DND-41 (cell line): ENCODE measurements at regions not wholly inside any gene's neighbourhood (a gene's known extent, or its start where the extent isn't known, plus 50 kb on each side); places are given as distances from the start of the nearest gene placed in this dataset.

ENCODE experiments used
- ATAC-seq: fragments of 200-7000 bp; cut with Tn5 transposase; 3 replicates; pipeline ENCODE4 v1.9.1; 2021; ENCODE audit warnings: low read depth; ENCODE audit not compliant: insufficient read depth
- DNase-seq: peaks from one replicate; pipeline ENCODE4 v3.0.0-alpha.2; 2020
- H2AFZ ChIP-seq: 2 replicates; pipeline ENCODE4 v1.6.0; 2012; ENCODE audit warnings: low read depth, low read length
- H3K27ac ChIP-seq: 2 replicates; pipeline ENCODE4 v1.5.1; 2012; ENCODE audit warnings: low read length, inconsistent platforms
- H3K27me3 ChIP-seq: fragments of 200-600 bp; sonication (generic); 2 replicates; pipeline ENCODE4 v1.6.0; 2012; ENCODE audit warnings: low read length, mild to moderate bottlenecking, inconsistent platforms; ENCODE audit not compliant: insufficient read depth, poor library complexity
- H3K36me3 ChIP-seq: 2 replicates; pipeline ENCODE4 v1.5.1; 2012; ENCODE audit warnings: low read length, inconsistent platforms; ENCODE audit not compliant: insufficient read depth
- H3K4me1 ChIP-seq: 2 replicates; pipeline ENCODE4 v1.5.1; 2012; ENCODE audit warnings: mild to moderate bottlenecking, low read length; ENCODE audit not compliant: insufficient read depth
- H3K4me2 ChIP-seq: 2 replicates; pipeline ENCODE4 v1.6.0; 2012; ENCODE audit warnings: mild to moderate bottlenecking, moderate library complexity, low read length, inconsistent platforms; ENCODE audit not compliant: insufficient read depth
- H3K4me3 ChIP-seq, 2 experiments: fragments of 200-600 bp in 1 of 2; shearing (Covaris generic) in 1 of 2; 2 replicates each; pipeline ENCODE4 v1.5.1; 2012 to 2016; ENCODE audit warnings: inconsistent platforms in 2 of 2, low read length in 2 of 2, mild to moderate bottlenecking in 2 of 2, low read depth in 1 of 2, moderate library complexity in 1 of 2
- H3K79me2 ChIP-seq: 2 replicates; pipeline ENCODE4 v1.6.0; 2012; ENCODE audit warnings: low read length, inconsistent platforms; ENCODE audit not compliant: insufficient read depth
- H3K9ac ChIP-seq: 2 replicates; pipeline ENCODE4 v1.6.0; 2012; ENCODE audit warnings: low read depth, mild to moderate bottlenecking, inconsistent platforms, low read length, moderate library complexity
- H3K9me3 ChIP-seq: 2 replicates; pipeline ENCODE4 v1.5.1; 2012; ENCODE audit warnings: low read length, moderate library complexity, mild to moderate bottlenecking, inconsistent platforms; ENCODE audit not compliant: insufficient read depth, severe bottlenecking
- H4K20me1 ChIP-seq: 2 replicates; pipeline ENCODE4 v1.6.0; 2012; ENCODE audit warnings: low read length; ENCODE audit not compliant: insufficient read depth
- EZH2 ChIP-seq: IDR thresholded peaks from 3 replicates; pipeline ENCODE4 v1.6.1; 2012; ENCODE audit warnings: borderline replicate concordance, low read depth, mild to moderate bottlenecking, moderate library complexity, low read length, inconsistent platforms; ENCODE audit not compliant: severe bottlenecking
- TF ChIP-seq, protein P1 (sequence below): IDR thresholded peaks from 2 replicates; pipeline ENCODE4 v1.5.1; 2012; ENCODE audit warnings: borderline replicate concordance, low read length, moderate library complexity, mild to moderate bottlenecking; ENCODE audit not compliant: poor library complexity, severe bottlenecking; ENCODE audit errors: extremely low read depth

DNA sequence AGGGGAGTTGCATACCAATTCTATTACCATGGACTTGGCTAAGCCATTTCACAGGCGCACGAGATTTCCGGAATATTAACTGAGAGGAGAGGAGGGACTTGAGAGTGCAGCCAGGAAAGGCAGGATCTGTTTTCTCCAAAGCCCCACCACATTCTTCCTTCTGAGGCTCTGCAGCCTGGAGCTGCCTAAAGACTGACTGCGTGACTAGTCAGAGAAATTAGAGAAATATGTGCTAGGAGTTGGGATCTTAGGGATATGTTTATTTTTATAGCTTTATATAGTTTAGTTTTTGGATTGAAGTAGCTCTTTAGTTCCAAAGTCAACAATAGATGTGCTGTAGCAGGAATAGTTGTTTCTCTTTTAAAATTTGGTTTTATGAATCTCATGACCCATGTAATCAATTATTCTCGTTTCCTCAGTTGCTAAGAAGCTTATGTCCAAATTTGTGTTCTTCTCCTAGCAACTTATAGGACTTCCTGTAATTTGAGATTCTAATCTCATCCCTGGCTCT, 300.1 kb upstream of the DDX53 start:
- ATAC-seq (no peak), DNase-seq (no peak)
- no peak overlapping the region for H3K4me2 ChIP-seq
- no peak overlapping the region for H3K9ac ChIP-seq
- no peaks in the 10 kb centered on the region for H4K20me1 ChIP-seq
- no peaks in the 10 kb centered on the region for H3K4me1 ChIP-seq
- no peak overlapping the region for H3K27ac ChIP-seq
- H3K9me3 ChIP-seq = no peaks in the 10 kb centered on the region
- no peak overlapping the region for H2AFZ ChIP-seq
- TF ChIP-seq EZH2 = no peak
- TF ChIP-seq, protein P1, sequence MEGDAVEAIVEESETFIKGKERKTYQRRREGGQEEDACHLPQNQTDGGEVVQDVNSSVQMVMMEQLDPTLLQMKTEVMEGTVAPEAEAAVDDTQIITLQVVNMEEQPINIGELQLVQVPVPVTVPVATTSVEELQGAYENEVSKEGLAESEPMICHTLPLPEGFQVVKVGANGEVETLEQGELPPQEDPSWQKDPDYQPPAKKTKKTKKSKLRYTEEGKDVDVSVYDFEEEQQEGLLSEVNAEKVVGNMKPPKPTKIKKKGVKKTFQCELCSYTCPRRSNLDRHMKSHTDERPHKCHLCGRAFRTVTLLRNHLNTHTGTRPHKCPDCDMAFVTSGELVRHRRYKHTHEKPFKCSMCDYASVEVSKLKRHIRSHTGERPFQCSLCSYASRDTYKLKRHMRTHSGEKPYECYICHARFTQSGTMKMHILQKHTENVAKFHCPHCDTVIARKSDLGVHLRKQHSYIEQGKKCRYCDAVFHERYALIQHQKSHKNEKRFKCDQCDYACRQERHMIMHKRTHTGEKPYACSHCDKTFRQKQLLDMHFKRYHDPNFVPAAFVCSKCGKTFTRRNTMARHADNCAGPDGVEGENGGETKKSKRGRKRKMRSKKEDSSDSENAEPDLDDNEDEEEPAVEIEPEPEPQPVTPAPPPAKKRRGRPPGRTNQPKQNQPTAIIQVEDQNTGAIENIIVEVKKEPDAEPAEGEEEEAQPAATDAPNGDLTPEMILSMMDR = no peak
- H3K36me3 ChIP-seq = no peaks in the 10 kb centered on the region
- H3K4me3 ChIP-seq = no peak overlapping the region
- H3K27me3 ChIP-seq = no peaks in the 10 kb centered on the region
- H3K79me2 ChIP-seq = no peaks in the 10 kb centered on the region

DNA sequence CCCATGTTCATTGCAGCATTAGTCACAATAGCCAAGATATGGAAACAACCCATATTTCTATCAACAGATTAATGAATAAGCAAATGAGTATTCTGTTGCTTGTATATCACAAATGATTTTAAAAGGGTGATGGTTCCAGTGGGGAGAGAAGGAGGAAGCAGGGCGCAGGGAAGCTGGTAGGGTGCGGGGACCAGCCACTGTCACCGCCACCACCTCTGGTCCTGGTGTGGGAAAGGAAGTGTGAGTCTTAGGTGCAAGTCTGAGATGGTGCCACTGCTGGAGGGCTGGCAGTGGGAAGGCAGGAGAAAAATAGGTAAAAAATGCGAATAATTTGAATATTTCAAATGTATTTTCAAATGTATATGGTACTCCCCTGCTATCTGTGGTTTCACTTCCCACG, 286.8 kb upstream of the DDX53 start:
- Histone ChIP-seq H3K4me3 (no peak overlapping the region), H2AFZ (no peak overlapping the region), H3K4me1 (no peaks in the 10 kb centered on the region), H3K4me2 (no peak overlapping the region), H3K9me3 (no peaks in the 10 kb centered on the region), H4K20me1 (no peaks in the 10 kb centered on the region), H3K9ac (no peak overlapping the region), H3K79me2 (no peaks in the 10 kb centered on the region), H3K27me3 (no peaks in the 10 kb centered on the region), H3K36me3 (no peaks in the 10 kb centered on the region), H3K27ac (no peak overlapping the region)
- ATAC-seq = no peak
- no peak for TF ChIP-seq EZH2
- TF ChIP-seq, protein P1 = no peak
- DNase-seq = no peak

DNA sequence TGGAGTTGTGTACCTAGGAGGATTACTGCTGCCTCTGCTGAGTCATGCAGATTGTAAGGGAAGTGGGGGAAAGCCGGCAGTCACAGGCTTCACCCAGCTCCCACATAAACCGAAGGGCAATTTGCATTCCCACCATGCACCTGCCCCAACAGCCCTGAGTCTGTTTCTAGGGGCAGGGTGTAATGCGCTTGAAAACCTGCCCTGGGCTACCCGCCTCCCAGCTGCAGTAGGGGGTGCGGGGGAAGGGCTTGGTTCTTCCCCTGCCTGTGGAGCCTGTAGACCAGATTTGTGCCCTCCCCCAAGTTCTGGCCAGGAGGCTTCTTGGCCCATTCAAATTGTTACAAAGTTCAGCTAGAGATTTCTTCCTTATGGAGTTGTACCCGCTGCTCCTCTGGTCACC, 269.2 kb upstream of the DDX53 start:
- Histone ChIP-seq H4K20me1 (no peaks in the 10 kb centered on the region), H3K27ac (no peak overlapping the region), H3K27me3 (no peaks in the 10 kb centered on the region), H3K36me3 (no peaks in the 10 kb centered on the region), H3K9me3 (no peaks in the 10 kb centered on the region), H3K4me1 (no peaks in the 10 kb centered on the region), H3K79me2 (no peaks in the 10 kb centered on the region), H3K4me2 (no peak overlapping the region), H3K4me3 (no peak overlapping the region), H3K9ac (no peak overlapping the region), H2AFZ (no peak overlapping the region)
- DNase-seq (no peak), ATAC-seq (no peak)
- TF ChIP-seq, protein P1 = no peak
- TF ChIP-seq EZH2 = no peak

DNA sequence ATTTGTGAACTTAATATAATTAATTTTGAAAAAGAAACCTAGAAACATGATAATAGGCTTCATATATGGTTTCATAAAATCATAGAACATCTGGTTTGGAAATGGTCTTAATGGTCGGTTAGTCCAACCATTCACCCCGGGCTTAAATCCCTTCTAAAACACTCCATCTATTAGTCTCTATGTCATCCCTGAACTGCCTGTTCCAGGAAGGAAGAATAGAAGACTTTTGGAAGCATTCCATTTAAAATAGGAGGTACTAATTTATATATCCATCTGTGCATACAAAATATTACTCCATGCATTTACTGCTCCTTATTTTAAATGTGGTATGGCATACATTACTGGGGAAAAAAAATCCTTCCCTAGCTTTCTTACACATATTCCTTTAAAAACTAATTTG, 262.2 kb upstream of the DDX53 start:
- no peak overlapping the region for H2AFZ ChIP-seq
- TF ChIP-seq EZH2 = no peak
- TF ChIP-seq, protein P1 = no peak
- H3K4me1 ChIP-seq = no peaks in the 10 kb centered on the region
- H4K20me1 ChIP-seq = no peaks in the 10 kb centered on the region
- no peaks in the 10 kb centered on the region for H3K9me3 ChIP-seq
- no peaks in the 10 kb centered on the region for H3K36me3 ChIP-seq
- ATAC-seq (no peak), DNase-seq (no peak)
- no peaks in the 10 kb centered on the region for H3K79me2 ChIP-seq
- no peak overlapping the region for H3K4me3 ChIP-seq
- H3K27ac ChIP-seq = no peak overlapping the region
- no peak overlapping the region for H3K4me2 ChIP-seq
- H3K9ac ChIP-seq = no peak overlapping the region
- no peaks in the 10 kb centered on the region for H3K27me3 ChIP-seq
